ENCODE measurements at regions not wholly inside any gene's neighbourhood (a gene's known extent, or its start where the extent isn't known, plus 50 kb on each side); places are given as distances from the start of the nearest gene placed in this dataset.

DNA sequence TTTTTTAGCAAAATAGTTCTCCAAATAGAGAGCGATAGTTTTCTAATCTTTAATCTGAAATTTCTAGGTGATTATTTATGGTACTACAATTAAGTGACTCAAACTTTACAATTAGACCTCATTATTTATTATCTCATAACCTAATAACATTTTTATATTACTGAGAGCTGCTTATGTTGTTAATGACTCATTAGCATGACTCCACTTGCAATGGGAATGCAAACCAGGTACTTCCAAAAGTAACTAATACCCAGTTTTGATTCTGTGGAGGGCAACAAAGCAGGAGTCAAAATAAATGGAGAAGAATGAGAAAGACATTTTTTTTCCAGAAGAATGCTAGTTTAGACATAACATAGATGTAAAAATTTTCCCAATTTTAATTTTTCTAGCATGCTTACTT lies 466.0 kb downstream of the PLK2 start:
- no peaks in the 10 kb centered on the region for H3K79me2 ChIP-seq (ENCODE audit: insufficient read depth)
- POLR2A ChIA-PET = no interaction called here
- H3K9ac ChIP-seq = no peak overlapping the region
- H3K27ac ChIP-seq (ENCODE audit: low read depth in 2 of 2, low read length in 1 of 2) = no peak overlapping the region
- no peaks in the 10 kb centered on the region for H3K36me3 ChIP-seq (replicated peaks in 1 of 2; ENCODE audit: control insufficient read depth in 1 of 2, insufficient read depth in 2 of 2, low read length in 1 of 2)
- CTCF ChIA-PET = interaction anchor here (1.1 kb wide), 1 partner anchor 54 kb away, joined by 3 read pairs; no protein-coding TSS in a partner anchor
- WGBS (ENCODE audit: low lambda C conversion rate) = 93% methylated on average over 1 of the region's 1 CpG
- H4K20me1 ChIP-seq (ENCODE audit: insufficient read depth) = no peaks in the 10 kb centered on the region
- H3K4me2 ChIP-seq = no peak overlapping the region
- DNase-seq = no peak
- H3K4me1 ChIP-seq (ENCODE audit: control insufficient read depth in 1 of 2, insufficient read depth in 2 of 2, low read depth in 1 of 2, low read length in 1 of 2) = no peaks in the 10 kb centered on the region
- no peaks in the 10 kb centered on the region for H3K9me3 ChIP-seq
- H2AFZ ChIP-seq (ENCODE audit: low read depth) = no peak overlapping the region
- TF ChIP-seq YY1 (IDR thresholded peaks at IDR 0.05; ENCODE audit: low read depth) = no peak
- TF ChIP-seq TAF1 (IDR thresholded peaks at IDR 0.05; ENCODE audit: borderline replicate concordance, low read depth, low read length) = no peak
- TF ChIP-seq ELF1 (IDR thresholded peaks at IDR 0.05) = no peak
- TF ChIP-seq, protein P1, sequence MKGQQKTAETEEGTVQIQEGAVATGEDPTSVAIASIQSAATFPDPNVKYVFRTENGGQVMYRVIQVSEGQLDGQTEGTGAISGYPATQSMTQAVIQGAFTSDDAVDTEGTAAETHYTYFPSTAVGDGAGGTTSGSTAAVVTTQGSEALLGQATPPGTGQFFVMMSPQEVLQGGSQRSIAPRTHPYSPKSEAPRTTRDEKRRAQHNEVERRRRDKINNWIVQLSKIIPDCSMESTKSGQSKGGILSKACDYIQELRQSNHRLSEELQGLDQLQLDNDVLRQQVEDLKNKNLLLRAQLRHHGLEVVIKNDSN (IDR thresholded peaks at IDR 0.05; ENCODE audit: borderline replicate concordance, low read depth) = no peak
- no peak for TF ChIP-seq EZH2phosphoT487 (IDR thresholded peaks at IDR 0.05; ENCODE audit: borderline replicate concordance, low read depth)
- TF ChIP-seq RFX5 (IDR thresholded peaks at IDR 0.05; ENCODE audit: low read length) = no peak
- TF ChIP-seq, protein P2, sequence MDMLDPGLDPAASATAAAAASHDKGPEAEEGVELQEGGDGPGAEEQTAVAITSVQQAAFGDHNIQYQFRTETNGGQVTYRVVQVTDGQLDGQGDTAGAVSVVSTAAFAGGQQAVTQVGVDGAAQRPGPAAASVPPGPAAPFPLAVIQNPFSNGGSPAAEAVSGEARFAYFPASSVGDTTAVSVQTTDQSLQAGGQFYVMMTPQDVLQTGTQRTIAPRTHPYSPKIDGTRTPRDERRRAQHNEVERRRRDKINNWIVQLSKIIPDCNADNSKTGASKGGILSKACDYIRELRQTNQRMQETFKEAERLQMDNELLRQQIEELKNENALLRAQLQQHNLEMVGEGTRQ (IDR thresholded peaks at IDR 0.05; ENCODE audit: borderline replicate concordance, low read depth, low read length) = no peak
- TF ChIP-seq, protein P3, sequence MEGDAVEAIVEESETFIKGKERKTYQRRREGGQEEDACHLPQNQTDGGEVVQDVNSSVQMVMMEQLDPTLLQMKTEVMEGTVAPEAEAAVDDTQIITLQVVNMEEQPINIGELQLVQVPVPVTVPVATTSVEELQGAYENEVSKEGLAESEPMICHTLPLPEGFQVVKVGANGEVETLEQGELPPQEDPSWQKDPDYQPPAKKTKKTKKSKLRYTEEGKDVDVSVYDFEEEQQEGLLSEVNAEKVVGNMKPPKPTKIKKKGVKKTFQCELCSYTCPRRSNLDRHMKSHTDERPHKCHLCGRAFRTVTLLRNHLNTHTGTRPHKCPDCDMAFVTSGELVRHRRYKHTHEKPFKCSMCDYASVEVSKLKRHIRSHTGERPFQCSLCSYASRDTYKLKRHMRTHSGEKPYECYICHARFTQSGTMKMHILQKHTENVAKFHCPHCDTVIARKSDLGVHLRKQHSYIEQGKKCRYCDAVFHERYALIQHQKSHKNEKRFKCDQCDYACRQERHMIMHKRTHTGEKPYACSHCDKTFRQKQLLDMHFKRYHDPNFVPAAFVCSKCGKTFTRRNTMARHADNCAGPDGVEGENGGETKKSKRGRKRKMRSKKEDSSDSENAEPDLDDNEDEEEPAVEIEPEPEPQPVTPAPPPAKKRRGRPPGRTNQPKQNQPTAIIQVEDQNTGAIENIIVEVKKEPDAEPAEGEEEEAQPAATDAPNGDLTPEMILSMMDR (IDR thresholded peaks at IDR 0.05) = no peak
- TF ChIP-seq POLR2AphosphoS5 (IDR thresholded peaks at IDR 0.05; ENCODE audit: low read depth, low read length) = no peak
- no peak for TF ChIP-seq TCF12 (IDR thresholded peaks at IDR 0.05)
- no peak for TF ChIP-seq FOSL2 (IDR thresholded peaks at IDR 0.05; ENCODE audit: borderline replicate concordance, low read depth)
- no peaks in the 10 kb centered on the region for H3K27me3 ChIP-seq (ENCODE audit: insufficient read depth)
- H3K9me2 ChIP-seq = no peaks in the 10 kb centered on the region
- no peaks in the 10 kb centered on the region for H3F3A ChIP-seq (replicated peaks; ENCODE audit: insufficient read depth)
- H3K4me3 ChIP-seq (ENCODE audit: low read depth in 2 of 2, low read length in 1 of 2) = no peak overlapping the region

DNA sequence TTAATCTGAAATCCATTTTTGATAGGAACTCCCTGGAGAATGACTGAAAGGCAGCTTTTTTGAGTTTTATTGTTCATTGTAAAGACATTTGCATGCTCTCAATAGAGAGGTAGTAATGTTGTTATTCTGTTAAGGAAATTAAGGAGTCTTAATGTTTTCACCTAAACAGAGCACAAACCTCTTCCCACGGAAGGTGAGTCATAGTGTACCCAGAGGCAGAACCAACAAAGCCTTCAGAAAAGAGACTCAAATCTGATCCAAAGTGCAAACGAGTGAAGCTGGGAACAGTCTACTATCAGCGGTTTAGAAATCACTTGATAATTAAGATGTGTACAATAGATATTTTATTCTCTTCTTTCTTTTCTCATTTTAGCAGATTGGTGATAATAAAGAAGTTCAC lies 470.5 kb downstream of the PLK2 start:
- H3K36me3 ChIP-seq (replicated peaks in 1 of 2; ENCODE audit: control insufficient read depth in 1 of 2, insufficient read depth in 2 of 2, low read length in 1 of 2) = no peaks in the 10 kb centered on the region
- TF ChIP-seq JUND (IDR thresholded peaks at IDR 0.05) (no peak), FOSL2 (IDR thresholded peaks at IDR 0.05; ENCODE audit: borderline replicate concordance, low read depth) (0 out of 2 replicates have a peak, but pooled peaks have one; percentile 4)
- H3K27ac ChIP-seq (ENCODE audit: low read depth in 2 of 2, low read length in 1 of 2) = no peak overlapping the region
- CTCF ChIA-PET = interaction anchor here (0.5 to 1.7 kb wide), 2 partner anchors 37 to 58 kb away, joined by 3 to 4 read pairs; no protein-coding TSS in a partner anchor
- no peak overlapping the region for H3K9ac ChIP-seq
- no peaks in the 10 kb centered on the region for H3K79me2 ChIP-seq (ENCODE audit: insufficient read depth)
- H2AFZ ChIP-seq (ENCODE audit: low read depth) = no peak overlapping the region
- POLR2A ChIA-PET = no interaction called here
- H3K4me3 ChIP-seq (ENCODE audit: low read depth in 2 of 2, low read length in 1 of 2) = no peak overlapping the region
- no peaks in the 10 kb centered on the region for H3K9me2 ChIP-seq
- H4K20me1 ChIP-seq (ENCODE audit: insufficient read depth) = no peaks in the 10 kb centered on the region
- no peak overlapping the region for H3K4me2 ChIP-seq
- WGBS (ENCODE audit: low lambda C conversion rate) = 48% methylated on average over 3 of the region's 3 CpGs
- H3K4me1 ChIP-seq (ENCODE audit: control insufficient read depth in 1 of 2, insufficient read depth in 2 of 2, low read depth in 1 of 2, low read length in 1 of 2) = no peaks in the 10 kb centered on the region
- H3K27me3 ChIP-seq (ENCODE audit: insufficient read depth) = no peaks in the 10 kb centered on the region
- no peak for DNase-seq
- H3F3A ChIP-seq (replicated peaks; ENCODE audit: insufficient read depth) = no peaks in the 10 kb centered on the region
- no peaks in the 10 kb centered on the region for H3K9me3 ChIP-seq
